ENCODE measurements at regions not wholly inside any gene's neighbourhood (a gene's known extent, or its start where the extent isn't known, plus 50 kb on each side); places are given as distances from the start of the nearest gene placed in this dataset.

DNA sequence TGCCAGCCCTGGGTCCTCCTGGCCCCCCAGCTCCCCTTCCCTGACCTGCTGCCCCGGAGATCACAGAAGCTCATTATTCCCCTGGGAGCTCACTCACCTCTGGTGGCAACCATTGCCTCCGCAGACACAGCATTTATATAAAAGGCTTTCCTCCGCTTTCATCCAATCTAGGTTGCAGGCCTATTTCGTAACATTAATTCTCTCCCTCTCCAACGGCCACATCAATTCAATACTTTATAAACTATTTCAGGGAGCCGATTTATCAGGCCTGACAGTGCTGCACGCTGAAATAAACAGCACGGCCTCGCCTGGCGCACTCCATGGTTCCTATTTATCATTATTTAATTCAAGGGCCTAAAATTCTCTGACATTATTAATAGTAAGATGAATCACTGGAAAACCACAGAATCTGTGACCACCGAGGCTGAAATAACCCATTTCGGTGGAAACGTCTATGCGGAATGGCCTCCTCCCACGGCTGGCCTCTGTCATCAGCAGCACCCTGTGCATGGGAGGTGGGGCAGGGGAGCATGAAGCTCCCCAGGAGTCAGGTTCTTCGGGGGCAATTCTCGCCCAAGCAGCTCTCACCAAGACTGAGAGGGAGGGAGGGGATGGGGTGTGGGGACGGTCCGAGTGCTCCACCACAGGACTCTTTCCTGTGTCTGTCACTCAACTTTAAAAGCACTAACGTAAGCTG lies 249.3 kb upstream of the PFKP start:
- Mint-ChIP-seq H3K27ac (no peak overlapping the region), H3K4me3 (no peak overlapping the region), H3K36me3 (ENCODE audit: low read depth) (no peaks in the 10 kb centered on the region), H3K27me3 (ENCODE audit: low read depth) (peaks cover 19% of the 10 kb centered on the region), H3K4me1 (no peaks in the 10 kb centered on the region), H3K9me3 (no peaks in the 10 kb centered on the region)
- TF ChIP-seq, protein P1, sequence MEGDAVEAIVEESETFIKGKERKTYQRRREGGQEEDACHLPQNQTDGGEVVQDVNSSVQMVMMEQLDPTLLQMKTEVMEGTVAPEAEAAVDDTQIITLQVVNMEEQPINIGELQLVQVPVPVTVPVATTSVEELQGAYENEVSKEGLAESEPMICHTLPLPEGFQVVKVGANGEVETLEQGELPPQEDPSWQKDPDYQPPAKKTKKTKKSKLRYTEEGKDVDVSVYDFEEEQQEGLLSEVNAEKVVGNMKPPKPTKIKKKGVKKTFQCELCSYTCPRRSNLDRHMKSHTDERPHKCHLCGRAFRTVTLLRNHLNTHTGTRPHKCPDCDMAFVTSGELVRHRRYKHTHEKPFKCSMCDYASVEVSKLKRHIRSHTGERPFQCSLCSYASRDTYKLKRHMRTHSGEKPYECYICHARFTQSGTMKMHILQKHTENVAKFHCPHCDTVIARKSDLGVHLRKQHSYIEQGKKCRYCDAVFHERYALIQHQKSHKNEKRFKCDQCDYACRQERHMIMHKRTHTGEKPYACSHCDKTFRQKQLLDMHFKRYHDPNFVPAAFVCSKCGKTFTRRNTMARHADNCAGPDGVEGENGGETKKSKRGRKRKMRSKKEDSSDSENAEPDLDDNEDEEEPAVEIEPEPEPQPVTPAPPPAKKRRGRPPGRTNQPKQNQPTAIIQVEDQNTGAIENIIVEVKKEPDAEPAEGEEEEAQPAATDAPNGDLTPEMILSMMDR (IDR thresholded peaks at IDR 0.05; ENCODE audit: unreplicated experiment in 3 of 3) = no peak

GRCh38 chr10:2813693-2814092 lies 253.7 kb upstream of the PFKP start:
- TF ChIP-seq, protein P1 (IDR thresholded peaks at IDR 0.05; ENCODE audit: unreplicated experiment in 3 of 3) = no peak
- Mint-ChIP-seq H3K27ac (no peak overlapping the region), H3K9me3 (peaks cover 7% of the 10 kb centered on the region), H3K4me3 (no peak overlapping the region), H3K36me3 (ENCODE audit: low read depth) (no peaks in the 10 kb centered on the region), H3K4me1 (no peaks in the 10 kb centered on the region), H3K27me3 (ENCODE audit: low read depth) (peaks cover 11% of the 10 kb centered on the region)

GRCh38 chr10:2813286-2813685 lies 254.1 kb upstream of the PFKP start:
- H3K36me3 Mint-ChIP-seq (ENCODE audit: low read depth) = no peaks in the 10 kb centered on the region
- H3K4me3 Mint-ChIP-seq = no peak overlapping the region
- peaks cover 7% of the 10 kb centered on the region for H3K9me3 Mint-ChIP-seq
- H3K27ac Mint-ChIP-seq = no peak overlapping the region
- H3K27me3 Mint-ChIP-seq (ENCODE audit: low read depth) = peaks cover 11% of the 10 kb centered on the region
- TF ChIP-seq, protein P1 (IDR thresholded peaks at IDR 0.05; ENCODE audit: unreplicated experiment in 3 of 3) = no peak
- no peaks in the 10 kb centered on the region for H3K4me1 Mint-ChIP-seq

DNA sequence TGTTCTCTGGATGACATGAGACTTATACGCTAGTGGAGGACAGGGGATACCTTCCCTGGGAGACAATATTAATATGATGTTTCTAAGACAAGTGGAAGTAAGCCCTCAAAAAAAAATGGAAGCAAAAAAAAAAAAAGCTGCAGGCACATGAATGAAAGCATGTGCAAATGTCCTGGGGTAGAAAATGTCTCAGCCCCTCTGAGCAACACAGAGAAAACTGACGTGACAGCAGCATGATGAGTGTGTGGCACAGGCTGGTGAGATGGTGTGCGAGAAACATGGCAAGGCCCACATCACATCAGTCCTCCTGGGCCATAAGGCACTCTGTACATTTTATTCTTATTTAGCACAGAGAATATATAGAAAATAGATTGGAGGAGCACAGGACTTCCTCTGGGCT lies 254.7 kb upstream of the PFKP start:
- Mint-ChIP-seq H3K27ac (no peak overlapping the region), H3K4me3 (no peak overlapping the region), H3K36me3 (ENCODE audit: low read depth) (no peaks in the 10 kb centered on the region), H3K27me3 (ENCODE audit: low read depth) (peaks cover 4% of the 10 kb centered on the region), H3K4me1 (no peaks in the 10 kb centered on the region), H3K9me3 (peaks cover 7% of the 10 kb centered on the region)
- TF ChIP-seq, protein P1 (IDR thresholded peaks at IDR 0.05; ENCODE audit: unreplicated experiment in 3 of 3) = no peak

DNA sequence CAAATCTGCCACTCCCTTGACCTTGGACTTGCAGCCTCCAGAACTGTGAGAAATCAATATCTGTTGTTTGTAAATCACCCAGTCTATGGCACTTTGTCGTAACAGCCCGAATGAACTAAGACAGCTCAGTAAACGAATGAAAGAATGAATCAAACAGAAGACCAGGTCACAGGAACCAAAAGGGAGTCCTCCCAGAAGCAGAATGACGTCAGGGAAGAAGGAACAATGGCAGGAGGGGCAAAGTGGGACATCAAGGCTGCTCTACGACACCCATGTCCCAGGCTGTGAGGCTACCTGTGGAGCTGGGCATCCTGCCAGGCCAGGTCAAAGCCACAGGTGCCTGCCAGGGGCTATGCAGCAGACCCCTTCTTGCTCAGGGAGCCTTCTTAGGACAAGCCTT lies 267.2 kb upstream of the PFKP start:
- H3K9me3 Mint-ChIP-seq = peaks cover 5% of the 10 kb centered on the region
- TF ChIP-seq, protein P1 (IDR thresholded peaks at IDR 0.05; ENCODE audit: unreplicated experiment in 3 of 3) = no peak
- H3K27ac Mint-ChIP-seq = no peak overlapping the region
- peaks cover 9% of the 10 kb centered on the region for H3K27me3 Mint-ChIP-seq (ENCODE audit: low read depth)
- no peaks in the 10 kb centered on the region for H3K36me3 Mint-ChIP-seq (ENCODE audit: low read depth)
- H3K4me3 Mint-ChIP-seq = no peak overlapping the region
- peaks cover 3% of the 10 kb centered on the region for H3K4me1 Mint-ChIP-seq

DNA sequence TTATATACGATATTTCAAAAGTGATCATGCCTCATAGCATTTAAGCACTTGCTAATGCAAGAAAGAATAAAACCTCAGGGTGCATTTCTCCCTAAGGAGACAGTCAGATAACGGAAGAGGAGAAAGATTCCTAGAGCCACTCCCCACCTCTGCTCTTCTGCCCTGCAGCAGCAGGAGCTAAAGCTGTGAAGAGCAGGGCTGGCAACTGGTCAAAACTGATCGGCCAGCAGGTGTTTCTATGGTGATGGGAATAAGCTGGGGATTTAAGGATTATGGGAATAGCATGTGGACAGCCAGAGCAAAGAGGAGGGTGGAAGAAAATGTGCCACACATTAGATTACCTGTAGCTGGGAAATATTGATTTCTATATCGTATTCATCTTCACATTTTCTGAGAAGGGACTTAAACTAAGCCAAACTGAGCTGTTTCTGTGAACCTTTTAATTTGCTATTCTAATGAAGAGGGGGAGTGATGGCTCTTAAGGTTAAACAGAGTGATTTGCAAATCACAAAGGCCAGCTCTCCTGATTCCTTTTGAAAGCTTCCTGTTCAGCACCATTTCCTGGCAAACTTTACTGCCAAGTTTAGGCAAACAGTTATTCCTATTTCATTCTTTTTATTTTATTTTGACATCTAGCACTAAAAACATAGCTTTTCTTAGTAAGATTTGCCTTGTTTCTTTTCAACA lies 268.9 kb upstream of the PFKP start:
- Mint-ChIP-seq H3K4me3 (no peak overlapping the region), H3K27me3 (ENCODE audit: low read depth) (no peaks in the 10 kb centered on the region), H3K9me3 (peaks cover 11% of the 10 kb centered on the region), H3K36me3 (ENCODE audit: low read depth) (no peaks in the 10 kb centered on the region), H3K27ac (no peak overlapping the region), H3K4me1 (peaks cover 3% of the 10 kb centered on the region)
- TF ChIP-seq, protein P1 (IDR thresholded peaks at IDR 0.05; ENCODE audit: unreplicated experiment in 3 of 3) = no peak

Measured in nephron (organoid).